Peyer's patch (tissue), 4 donors: ENCODE measurements at regions not wholly inside any gene's neighbourhood (a gene's known extent, or its start where the extent isn't known, plus 50 kb on each side); places are given as distances from the start of the nearest gene placed in this dataset.

ENCODE experiments used
- POLR2A ChIP-seq, 2 donors: fragments of 450-650 bp; IDR thresholded peaks; one replicate each; pipeline ENCODE4 v1.5.1; 2017; ENCODE audit warnings: antibody characterized with exemption in 2 of 2, mild to moderate bottlenecking in 2 of 2, moderate library complexity in 2 of 2
- TF ChIP-seq, protein P1 (sequence below), 6 experiments: fragments of 450-650 bp in 4 of 6; fragments of 200-600 bp in 2 of 6; sonication (generic) in 1 of 6; IDR thresholded peaks; one replicate each; pipeline ENCODE4 v1.5.1; 2017 to 2019; ENCODE audit warnings: antibody characterized with exemption in 6 of 6, mild to moderate bottlenecking in 3 of 6, moderate library complexity in 1 of 6

DNA sequence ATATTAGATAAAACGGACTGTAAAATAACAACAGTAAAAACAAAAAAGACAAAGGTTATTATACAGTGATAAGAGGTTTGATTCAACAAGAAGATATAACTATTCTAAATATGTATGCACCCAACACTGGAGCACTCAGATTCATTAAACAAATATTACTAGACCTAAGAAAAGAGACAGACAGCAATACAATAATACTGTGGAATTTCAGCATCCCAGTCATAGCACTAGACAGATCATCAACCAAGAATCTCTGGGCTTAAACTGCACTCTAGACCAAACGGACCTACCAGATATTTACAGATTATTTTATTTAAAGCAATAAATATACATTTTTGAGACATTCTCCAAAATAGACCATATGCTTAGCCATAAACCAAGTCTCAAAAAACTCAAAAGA is 263.8 kb downstream of the C6orf118 start:
- TF ChIP-seq, protein P1, sequence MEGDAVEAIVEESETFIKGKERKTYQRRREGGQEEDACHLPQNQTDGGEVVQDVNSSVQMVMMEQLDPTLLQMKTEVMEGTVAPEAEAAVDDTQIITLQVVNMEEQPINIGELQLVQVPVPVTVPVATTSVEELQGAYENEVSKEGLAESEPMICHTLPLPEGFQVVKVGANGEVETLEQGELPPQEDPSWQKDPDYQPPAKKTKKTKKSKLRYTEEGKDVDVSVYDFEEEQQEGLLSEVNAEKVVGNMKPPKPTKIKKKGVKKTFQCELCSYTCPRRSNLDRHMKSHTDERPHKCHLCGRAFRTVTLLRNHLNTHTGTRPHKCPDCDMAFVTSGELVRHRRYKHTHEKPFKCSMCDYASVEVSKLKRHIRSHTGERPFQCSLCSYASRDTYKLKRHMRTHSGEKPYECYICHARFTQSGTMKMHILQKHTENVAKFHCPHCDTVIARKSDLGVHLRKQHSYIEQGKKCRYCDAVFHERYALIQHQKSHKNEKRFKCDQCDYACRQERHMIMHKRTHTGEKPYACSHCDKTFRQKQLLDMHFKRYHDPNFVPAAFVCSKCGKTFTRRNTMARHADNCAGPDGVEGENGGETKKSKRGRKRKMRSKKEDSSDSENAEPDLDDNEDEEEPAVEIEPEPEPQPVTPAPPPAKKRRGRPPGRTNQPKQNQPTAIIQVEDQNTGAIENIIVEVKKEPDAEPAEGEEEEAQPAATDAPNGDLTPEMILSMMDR (IDR thresholded peaks at IDR 0.05) = no peak
- TF ChIP-seq POLR2A (IDR thresholded peaks at IDR 0.05) = no peak
